WI38 (cell line): ENCODE measurements at regions not wholly inside any gene's neighbourhood (a gene's known extent, or its start where the extent isn't known, plus 50 kb on each side); places are given as distances from the start of the nearest gene placed in this dataset.

ENCODE experiments used
- H3K4me3 ChIP-seq: 2 replicates; pipeline ENCODE4 v1.5.1; 2011; ENCODE audit warnings: low read depth, mild to moderate bottlenecking, control low read depth, low read length
- CTCF ChIP-seq: IDR thresholded peaks from 2 replicates; pipeline ENCODE4 v1.5.1; 2012; ENCODE audit warnings: low read depth, mild to moderate bottlenecking, control low read depth, low read length

- TF ChIP-seq CTCF, result no peak
- H3K4me3 ChIP-seq, result no peak overlapping the region
Observed at GRCh38 chr5:99243111-99243510, 314.3 kb upstream of the CHD1 start.

- no peak overlapping the region for H3K4me3 ChIP-seq
- TF ChIP-seq CTCF, result no peak
Observed at GRCh38 chr5:99239826-99240360, 311.1 kb upstream of the CHD1 start.

- no peak for TF ChIP-seq CTCF
- H3K4me3 ChIP-seq, result no peak overlapping the region
Observed at GRCh38 chr5:99191206-99191745, 262.5 kb upstream of the CHD1 start.

- TF ChIP-seq CTCF, result no peak
- no peak overlapping the region for H3K4me3 ChIP-seq
Observed at GRCh38 chr5:99187611-99188010, 258.8 kb upstream of the CHD1 start.

GRCh38 chr5:99179206-99179605 is 250.4 kb upstream of the CHD1 start:
- TF ChIP-seq CTCF, result no peak
- H3K4me3 ChIP-seq, result no peak overlapping the region

GRCh38 chr5:99177796-99178195 is 249.0 kb upstream of the CHD1 start:
- no peak for TF ChIP-seq CTCF

GRCh38 chr5:99176186-99176585 is 247.4 kb upstream of the CHD1 start:
- TF ChIP-seq CTCF, result no peak
- H3K4me3 ChIP-seq, result no peak overlapping the region

More at GRCh38 chr5:99177796-99178195, 249.0 kb upstream of the CHD1 start:
- H3K4me3 ChIP-seq, result no peak overlapping the region
